NB4 (cell line): ENCODE measurements at regions not wholly inside any gene's neighbourhood (a gene's known extent, or its start where the extent isn't known, plus 50 kb on each side); places are given as distances from the start of the nearest gene placed in this dataset.

Experiments
- MAX ChIP-seq: IDR thresholded peaks from 2 replicates; pipeline ENCODE4 v1.6.1; 2011; ENCODE audit warnings: low read depth, low read length
- MYC ChIP-seq: IDR thresholded peaks from 2 replicates; pipeline ENCODE4 v1.6.1; 2011; ENCODE audit warnings: low read depth, low read length
- POLR2A ChIP-seq: IDR thresholded peaks from 2 replicates; pipeline ENCODE4 v1.6.1; 2011; ENCODE audit warnings: mild to moderate bottlenecking; ENCODE audit not compliant: insufficient read length; ENCODE audit errors: extremely low read depth
- TF ChIP-seq, protein P1 (sequence below): IDR thresholded peaks from one replicate; pipeline ENCODE4 v1.5.1; 2012; ENCODE audit warnings: low read depth, low read length

GRCh38 chr10:42482411-42482810, 156.0 kb downstream of the ZNF33B start:
- TF ChIP-seq POLR2A (no peak), MAX (no peak), MYC (no peak)
- TF ChIP-seq, protein P1, sequence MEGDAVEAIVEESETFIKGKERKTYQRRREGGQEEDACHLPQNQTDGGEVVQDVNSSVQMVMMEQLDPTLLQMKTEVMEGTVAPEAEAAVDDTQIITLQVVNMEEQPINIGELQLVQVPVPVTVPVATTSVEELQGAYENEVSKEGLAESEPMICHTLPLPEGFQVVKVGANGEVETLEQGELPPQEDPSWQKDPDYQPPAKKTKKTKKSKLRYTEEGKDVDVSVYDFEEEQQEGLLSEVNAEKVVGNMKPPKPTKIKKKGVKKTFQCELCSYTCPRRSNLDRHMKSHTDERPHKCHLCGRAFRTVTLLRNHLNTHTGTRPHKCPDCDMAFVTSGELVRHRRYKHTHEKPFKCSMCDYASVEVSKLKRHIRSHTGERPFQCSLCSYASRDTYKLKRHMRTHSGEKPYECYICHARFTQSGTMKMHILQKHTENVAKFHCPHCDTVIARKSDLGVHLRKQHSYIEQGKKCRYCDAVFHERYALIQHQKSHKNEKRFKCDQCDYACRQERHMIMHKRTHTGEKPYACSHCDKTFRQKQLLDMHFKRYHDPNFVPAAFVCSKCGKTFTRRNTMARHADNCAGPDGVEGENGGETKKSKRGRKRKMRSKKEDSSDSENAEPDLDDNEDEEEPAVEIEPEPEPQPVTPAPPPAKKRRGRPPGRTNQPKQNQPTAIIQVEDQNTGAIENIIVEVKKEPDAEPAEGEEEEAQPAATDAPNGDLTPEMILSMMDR: no peak
